PC-9 (cell line): ENCODE measurements at regions not wholly inside any gene's neighbourhood (a gene's known extent, or its start where the extent isn't known, plus 50 kb on each side); places are given as distances from the start of the nearest gene placed in this dataset.

Experiments used
- EZH2 ChIP-seq: fragments of 200-600 bp; sonication (generic); IDR thresholded peaks from 2 replicates; pipeline ENCODE4 v1.8.0; 2017; ENCODE audit warnings: antibody characterized with exemption, low read depth
- TF ChIP-seq, protein P1 (sequence below): fragments of 200-600 bp; sonication (generic); conservative IDR thresholded peaks from 2 replicates; pipeline ENCODE4 v1.6.1; 2017; ENCODE audit warnings: mixed run types, antibody characterized with exemption, mild to moderate bottlenecking, moderate library complexity

DNA sequence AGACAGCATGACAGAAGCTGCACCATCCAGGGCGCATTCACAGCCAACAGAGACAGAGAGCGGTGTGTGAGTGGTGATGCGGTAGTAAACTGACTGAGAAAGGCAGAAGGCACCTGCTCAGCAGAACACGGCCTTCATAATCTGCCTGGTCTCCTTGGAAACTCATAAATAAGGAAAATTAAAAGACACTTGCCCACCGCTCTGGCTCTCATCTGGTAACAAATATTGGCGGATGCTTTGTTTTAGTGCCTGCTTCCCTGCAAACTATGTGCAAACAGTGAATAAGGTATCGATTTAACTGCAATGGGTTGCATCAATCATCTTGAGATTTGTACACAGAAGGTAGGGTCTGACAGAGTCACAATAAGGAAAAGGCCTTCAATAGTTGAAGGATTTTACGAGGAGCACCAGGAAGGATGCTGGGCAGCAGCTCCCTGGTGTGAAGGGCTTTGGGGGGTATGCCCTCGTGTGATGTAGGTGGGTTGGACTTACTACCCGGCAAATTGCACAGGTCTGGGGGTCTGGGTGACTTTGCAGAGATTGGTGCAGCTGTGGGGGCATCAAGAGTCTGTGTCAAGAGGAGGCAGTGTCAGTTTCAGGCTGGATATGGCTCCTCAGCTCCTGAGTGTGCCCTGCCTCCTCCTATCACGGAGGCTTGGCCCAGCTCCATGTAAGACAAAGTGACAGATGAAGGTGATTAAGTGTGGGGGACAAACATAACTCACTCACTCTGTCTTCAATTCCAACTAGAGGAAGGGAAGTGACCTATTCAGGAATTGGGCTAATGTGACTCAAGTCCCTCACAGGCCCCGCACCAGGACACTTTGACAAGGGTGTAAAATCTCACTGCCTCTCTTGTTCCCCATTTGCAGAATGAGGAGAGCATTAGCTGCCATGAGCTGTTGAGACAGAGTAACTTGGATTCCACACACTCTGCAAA lies 166.7 kb downstream of the ICE1 start:
- TF ChIP-seq, protein P1, sequence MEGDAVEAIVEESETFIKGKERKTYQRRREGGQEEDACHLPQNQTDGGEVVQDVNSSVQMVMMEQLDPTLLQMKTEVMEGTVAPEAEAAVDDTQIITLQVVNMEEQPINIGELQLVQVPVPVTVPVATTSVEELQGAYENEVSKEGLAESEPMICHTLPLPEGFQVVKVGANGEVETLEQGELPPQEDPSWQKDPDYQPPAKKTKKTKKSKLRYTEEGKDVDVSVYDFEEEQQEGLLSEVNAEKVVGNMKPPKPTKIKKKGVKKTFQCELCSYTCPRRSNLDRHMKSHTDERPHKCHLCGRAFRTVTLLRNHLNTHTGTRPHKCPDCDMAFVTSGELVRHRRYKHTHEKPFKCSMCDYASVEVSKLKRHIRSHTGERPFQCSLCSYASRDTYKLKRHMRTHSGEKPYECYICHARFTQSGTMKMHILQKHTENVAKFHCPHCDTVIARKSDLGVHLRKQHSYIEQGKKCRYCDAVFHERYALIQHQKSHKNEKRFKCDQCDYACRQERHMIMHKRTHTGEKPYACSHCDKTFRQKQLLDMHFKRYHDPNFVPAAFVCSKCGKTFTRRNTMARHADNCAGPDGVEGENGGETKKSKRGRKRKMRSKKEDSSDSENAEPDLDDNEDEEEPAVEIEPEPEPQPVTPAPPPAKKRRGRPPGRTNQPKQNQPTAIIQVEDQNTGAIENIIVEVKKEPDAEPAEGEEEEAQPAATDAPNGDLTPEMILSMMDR: no peak
- no peak for TF ChIP-seq EZH2
